ENCODE measurements at regions not wholly inside any gene's neighbourhood (a gene's known extent, or its start where the extent isn't known, plus 50 kb on each side); places are given as distances from the start of the nearest gene placed in this dataset.

GRCh38 chr5:155200608-155201007, 187.1 kb downstream of the KIF4B start:
- intact Hi-C loops (cut with micrococcal nuclease) (no loop called here), in situ Hi-C loops (cut with MboI) (no loop called here)
- Histone ChIP-seq H3K36me3 (ENCODE audit: control insufficient read depth, insufficient read depth, low read length) (no peaks in the 10 kb centered on the region), H2AFZ (ENCODE audit: low read depth, low read length) (no peak overlapping the region), H3K4me3 (no peak overlapping the region), H3K79me2 (ENCODE audit: control insufficient read depth, insufficient read depth, low read length) (no peaks in the 10 kb centered on the region), H3K4me1 (replicated peaks in 1 of 2; ENCODE audit: control insufficient read depth in 2 of 2, insufficient read depth in 2 of 2, low read length in 2 of 2) (no peaks in the 10 kb centered on the region), H3K27me3 (ENCODE audit: control insufficient read depth in 2 of 2, insufficient read depth in 2 of 2, low read length in 2 of 2) (no peaks in the 10 kb centered on the region), H4K20me1 (replicated peaks; ENCODE audit: control insufficient read depth, insufficient read depth, low read length) (no peaks in the 10 kb centered on the region), H3K27ac (ENCODE audit: extremely low read depth, low read depth, low read length) (no peak overlapping the region), H3K9me3 (replicated peaks; ENCODE audit: control insufficient read depth, insufficient read depth, low read depth, low read length) (no peaks in the 10 kb centered on the region; the same call in 1 of the 2 replicates), H3K9me1 (ENCODE audit: control insufficient read depth, insufficient read depth, low read length) (no peaks in the 10 kb centered on the region), H3K9ac (ENCODE audit: insufficient read depth in 1 of 2, low read depth in 2 of 2, low read length in 2 of 2) (no peak overlapping the region), H3K4me2 (ENCODE audit: insufficient read depth, low read length) (no peak overlapping the region)
- 0% methylated on average over 4 of the region's 4 CpGs for WGBS (ENCODE audit: insufficient coverage, low coverage, missing lambda C conversion rate)
- no peak for FAIRE-seq
- ATAC-seq: no peak
- BruUV-seq (replicated peaks): no TSS peak
- ChIA-PET CTCF (ENCODE audit: low intra/inter-chr PET ratio) (no interaction called here), POLR2A (no interaction called here)
- no peak for DNase-seq (ENCODE audit: extremely low read depth in 1 of 4, low spot score in 3 of 4)
- no peak for TF ChIP-seq TEAD4 (IDR thresholded peaks at IDR 0.05; ENCODE audit: low read length)
- no peak for TF ChIP-seq TEAD4 (CRISPR knock-in tag; IDR thresholded peaks at IDR 0.05; ENCODE audit: borderline replicate concordance)
- TF ChIP-seq CTCF (IDR thresholded peaks at IDR 0.05 in 2 of 3, conservative IDR thresholded peaks at IDR 0.05 in 1 of 3; ENCODE audit: insufficient read depth in 2 of 3, low read depth in 1 of 3, low read length in 3 of 3): no peak
- no peak for TF ChIP-seq GABPA (tag; conservative IDR thresholded peaks at IDR 0.05; ENCODE audit: low read depth)
- TF ChIP-seq, protein P1, sequence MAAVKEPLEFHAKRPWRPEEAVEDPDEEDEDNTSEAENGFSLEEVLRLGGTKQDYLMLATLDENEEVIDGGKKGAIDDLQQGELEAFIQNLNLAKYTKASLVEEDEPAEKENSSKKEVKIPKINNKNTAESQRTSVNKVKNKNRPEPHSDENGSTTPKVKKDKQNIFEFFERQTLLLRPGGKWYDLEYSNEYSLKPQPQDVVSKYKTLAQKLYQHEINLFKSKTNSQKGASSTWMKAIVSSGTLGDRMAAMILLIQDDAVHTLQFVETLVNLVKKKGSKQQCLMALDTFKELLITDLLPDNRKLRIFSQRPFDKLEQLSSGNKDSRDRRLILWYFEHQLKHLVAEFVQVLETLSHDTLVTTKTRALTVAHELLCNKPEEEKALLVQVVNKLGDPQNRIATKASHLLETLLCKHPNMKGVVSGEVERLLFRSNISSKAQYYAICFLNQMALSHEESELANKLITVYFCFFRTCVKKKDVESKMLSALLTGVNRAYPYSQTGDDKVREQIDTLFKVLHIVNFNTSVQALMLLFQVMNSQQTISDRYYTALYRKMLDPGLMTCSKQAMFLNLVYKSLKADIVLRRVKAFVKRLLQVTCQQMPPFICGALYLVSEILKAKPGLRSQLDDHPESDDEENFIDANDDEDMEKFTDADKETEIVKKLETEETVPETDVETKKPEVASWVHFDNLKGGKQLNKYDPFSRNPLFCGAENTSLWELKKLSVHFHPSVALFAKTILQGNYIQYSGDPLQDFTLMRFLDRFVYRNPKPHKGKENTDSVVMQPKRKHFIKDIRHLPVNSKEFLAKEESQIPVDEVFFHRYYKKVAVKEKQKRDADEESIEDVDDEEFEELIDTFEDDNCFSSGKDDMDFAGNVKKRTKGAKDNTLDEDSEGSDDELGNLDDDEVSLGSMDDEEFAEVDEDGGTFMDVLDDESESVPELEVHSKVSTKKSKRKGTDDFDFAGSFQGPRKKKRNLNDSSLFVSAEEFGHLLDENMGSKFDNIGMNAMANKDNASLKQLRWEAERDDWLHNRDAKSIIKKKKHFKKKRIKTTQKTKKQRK (IDR thresholded peaks at IDR 0.05; ENCODE audit: borderline replicate concordance, low read depth, low read length): no peak
- TF ChIP-seq CHD2 (IDR thresholded peaks at IDR 0.05; ENCODE audit: low read depth, low read length): no peak
- no peak for TF ChIP-seq NCOR1 (IDR thresholded peaks at IDR 0.05)
